ENCODE measurements at regions not wholly inside any gene's neighbourhood (a gene's known extent, or its start where the extent isn't known, plus 50 kb on each side); places are given as distances from the start of the nearest gene placed in this dataset.

- no peak for TF ChIP-seq CTCF (IDR thresholded peaks at IDR 0.05; ENCODE audit: insufficient read depth, low read length, poor library complexity, severe bottlenecking)
- TF ChIP-seq EZH2phosphoT487 (conservative IDR thresholded peaks at IDR 0.05; ENCODE audit: low read length): no peak
Measured at GRCh38 chr1:79133774-79134364, 127.3 kb upstream of the ADGRL4 start.

All from SU-DHL-6 (cell line).